NCI-H128 (cell line): ENCODE measurements at regions not wholly inside any gene's neighbourhood (a gene's known extent, or its start where the extent isn't known, plus 50 kb on each side); places are given as distances from the start of the nearest gene placed in this dataset.
"Not testable (repeated sequence)": the region's sequence is repeated elsewhere in the genome, so short reads cannot be mapped to it uniquely, and the experiment has no call there.

Experiments
- DNase-seq: peaks from one replicate; lab custom pipeline; 2025; ENCODE audit not compliant: unreplicated experiment; lab: John Stamatoyannopoulos, UW

DNA sequence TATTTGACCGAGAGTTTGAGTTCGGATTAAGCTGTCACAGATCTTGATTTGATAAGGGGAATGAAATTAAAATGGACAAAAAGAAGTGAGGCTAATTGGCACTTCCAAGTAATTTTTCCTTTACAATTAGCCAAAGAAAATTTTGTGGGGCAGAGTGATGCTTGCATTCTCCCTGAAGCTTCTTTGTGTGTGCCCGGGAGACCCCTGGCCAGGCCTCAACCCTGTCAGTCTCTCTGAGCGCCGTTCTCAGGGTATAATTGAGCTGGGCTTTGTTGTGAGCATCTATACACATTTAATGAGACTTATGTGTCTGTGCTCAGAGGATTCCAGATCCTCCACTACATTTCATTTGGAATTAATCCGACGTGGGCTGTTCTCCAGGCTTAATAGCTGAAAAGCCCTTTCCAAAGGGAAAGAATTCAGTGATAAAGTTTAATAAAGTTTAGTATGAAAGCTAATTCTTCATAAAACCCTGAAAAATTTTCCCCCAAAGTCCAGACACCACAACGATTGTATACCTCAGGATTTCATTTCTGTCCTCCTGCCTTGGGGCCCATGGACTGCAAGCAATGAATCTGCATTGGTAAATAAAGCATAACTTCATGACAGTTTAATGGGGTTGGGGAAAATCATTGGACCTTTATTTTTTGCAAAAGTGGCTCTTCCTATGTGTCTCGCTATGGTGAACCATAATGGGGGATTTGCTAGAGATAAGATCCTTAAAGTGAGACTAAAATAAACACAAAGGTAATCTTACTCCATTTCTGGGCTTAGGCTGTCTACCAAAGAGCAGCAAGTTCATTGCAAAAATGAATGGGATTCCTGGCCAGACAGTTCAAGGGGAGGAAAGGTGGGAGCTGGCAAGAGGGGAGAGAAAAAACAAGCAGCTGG lies 292.6 kb downstream of the C12orf75 start:
- no peak for DNase-seq

DNA sequence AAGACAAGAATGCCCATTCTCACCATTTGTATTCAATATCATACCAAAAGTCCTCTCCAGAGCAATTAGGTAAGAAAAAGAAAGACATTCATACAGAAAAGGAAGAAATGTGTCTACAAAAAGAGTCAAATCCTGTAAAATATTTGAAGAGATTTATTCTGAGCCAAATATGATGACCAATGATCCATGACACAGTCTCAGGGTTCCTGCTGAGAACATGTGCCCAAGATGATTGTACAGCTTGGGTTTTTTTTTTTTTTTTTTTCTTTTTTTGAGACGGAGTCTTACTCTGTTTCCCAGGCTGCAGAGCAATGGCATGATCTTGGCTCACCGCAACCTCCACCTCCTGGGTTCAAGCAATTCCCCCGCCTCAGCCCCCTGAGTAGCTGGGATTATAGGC lies 296.2 kb downstream of the C12orf75 start:
- no peak for DNase-seq

DNA sequence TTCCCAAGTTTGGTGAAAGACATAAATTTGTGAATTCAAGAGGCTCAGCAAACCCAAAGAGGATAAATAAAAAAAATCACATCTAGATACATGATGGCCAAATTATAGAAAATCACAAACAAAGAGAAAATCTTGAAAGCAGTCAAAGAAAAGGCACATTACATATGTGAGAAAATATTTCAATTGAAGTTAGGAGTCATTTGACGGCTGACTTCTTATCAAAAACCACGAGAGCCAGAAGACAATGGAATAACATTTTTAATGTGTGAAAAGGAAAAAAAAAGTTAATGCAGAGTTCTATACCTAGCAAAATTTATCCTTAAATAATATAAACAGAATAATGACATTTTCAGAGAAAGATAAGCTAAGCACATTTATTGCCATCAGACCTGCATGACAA lies 307.0 kb downstream of the C12orf75 start:
- no peak for DNase-seq

DNA sequence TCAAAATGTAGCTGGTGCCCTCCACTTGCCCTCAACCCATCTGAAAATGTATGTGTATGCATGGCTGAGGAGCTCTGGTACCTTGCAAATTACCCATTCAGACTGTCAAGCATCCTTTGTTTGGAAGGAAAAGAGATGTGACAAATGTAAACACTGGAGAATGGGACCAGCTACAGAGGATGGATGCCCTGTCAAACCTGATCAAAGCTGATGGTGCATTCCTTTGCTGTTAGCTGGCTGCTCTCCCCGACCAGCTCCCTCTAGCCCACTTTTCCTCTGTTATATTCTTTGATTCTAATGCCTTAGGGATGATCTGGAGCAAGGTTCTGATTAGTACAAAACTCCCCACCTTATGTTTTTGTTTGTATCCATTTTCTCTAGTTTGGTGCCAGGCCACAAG lies 310.3 kb downstream of the C12orf75 start:
- DNase-seq, result no peak

DNA sequence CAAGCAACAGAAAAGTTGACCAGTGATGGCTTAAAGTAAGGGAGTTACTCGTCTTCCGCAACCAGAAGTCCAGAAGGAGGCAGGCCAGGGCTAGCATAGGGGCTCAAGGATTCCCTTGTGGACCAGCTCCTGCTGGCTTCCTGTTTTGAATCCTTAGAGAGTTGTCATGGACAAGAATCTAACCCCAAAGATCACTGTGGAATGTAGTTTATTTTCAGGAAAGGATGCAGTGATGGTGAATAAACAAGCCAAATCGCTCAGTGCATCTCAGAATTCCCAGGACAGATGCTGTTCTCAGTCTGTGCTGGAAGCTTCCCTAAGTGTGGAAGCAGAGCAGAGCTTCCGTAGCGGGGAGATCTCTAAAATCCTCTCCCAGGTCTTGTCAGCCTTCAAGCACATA lies 311.3 kb downstream of the C12orf75 start:
- no peak for DNase-seq

DNA sequence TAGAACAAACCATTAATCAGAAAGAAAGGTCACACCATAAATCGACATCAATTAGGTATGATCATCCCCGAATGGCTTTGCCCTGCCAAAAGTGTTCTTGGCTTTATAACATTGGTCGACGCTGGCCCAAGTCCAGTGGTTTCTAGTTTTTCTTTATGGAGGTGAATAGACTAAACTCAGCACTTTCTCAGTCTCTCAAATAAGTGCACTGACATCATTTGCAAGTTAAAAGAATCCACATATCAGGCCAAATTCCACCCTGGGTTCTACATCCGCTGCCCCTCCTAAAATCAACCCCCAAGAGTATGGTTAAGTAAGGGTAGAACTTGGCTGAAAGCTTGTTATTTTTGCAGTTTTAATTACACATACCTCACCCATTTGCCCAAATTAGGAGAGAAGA lies 314.3 kb downstream of the C12orf75 start:
- no peak for DNase-seq

DNA sequence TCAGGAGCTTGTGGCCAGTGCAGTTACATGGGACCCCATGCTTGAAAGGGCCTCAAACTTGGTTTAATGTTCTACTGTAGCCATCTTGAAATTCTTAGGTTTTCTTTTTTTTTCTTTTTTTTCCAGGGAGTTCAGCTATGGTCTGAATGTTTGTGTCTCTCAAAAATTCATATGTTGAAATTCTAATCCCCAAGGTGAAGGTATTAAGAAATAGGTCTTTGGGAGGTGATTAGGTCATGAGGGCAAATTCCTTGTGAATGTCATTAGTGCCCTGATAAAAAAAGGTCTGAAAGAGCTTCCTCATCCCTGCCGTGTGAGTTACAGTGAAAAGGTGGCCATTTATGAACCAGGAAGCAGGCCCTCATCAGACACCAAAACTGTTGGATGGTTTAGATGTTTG lies 324.1 kb downstream of the C12orf75 start:
- DNase-seq, result no peak

DNA sequence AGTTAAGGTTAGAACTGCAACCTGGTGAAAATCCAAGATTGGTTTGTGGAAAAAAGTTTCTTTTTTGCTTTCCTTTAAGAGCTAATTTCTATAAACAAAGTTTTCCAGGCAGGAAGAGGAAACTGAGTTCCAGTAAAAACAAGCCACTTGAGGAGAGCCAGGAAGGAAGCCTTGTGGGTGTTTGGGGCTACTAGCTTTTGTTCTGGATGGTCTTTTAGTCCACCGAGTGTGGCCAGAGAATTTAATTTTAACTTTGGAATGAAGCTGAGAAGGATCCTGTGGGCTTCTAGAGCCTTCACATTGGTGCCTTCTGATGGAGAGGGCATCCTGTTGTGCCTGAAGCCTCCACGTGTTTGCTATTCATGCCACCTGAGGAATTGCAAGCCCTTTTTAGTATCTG lies 327.9 kb downstream of the C12orf75 start:
- DNase-seq, result no peak

DNA sequence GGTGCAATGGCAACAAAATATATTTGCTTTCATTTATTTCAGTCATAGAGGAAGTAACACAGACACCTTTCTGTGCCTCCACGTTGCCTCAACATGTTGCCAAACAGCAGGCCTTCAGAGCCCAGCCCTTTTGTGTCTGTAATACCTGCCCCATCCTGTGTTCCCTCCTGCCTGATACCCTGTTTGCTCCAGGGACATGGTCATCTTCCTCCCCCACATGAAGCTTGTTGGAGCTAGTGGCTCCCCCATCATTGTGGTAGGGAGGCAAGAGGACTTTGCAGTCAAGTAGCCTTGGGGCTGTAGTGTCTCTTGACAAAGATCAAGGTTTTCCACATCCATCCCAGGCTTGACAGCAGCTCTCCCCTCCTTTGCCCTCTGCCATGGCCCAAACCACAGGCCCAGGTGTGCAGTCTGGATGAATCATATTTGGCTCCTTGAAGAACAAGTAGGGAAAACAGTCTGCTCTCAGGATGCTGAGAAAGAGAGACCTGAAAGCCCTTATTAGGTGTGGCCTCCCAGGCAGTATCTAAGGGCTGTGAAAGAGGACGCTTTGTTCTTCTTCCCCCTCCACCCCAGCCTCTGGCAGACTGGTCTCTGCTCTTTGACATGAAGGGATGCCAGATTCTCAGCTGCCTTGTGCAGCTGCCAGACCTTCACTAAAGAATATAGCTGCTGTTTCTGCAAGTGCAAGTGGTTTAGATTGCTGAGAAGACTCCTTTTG lies 329.0 kb downstream of the C12orf75 start:
- DNase-seq, result no peak

DNA sequence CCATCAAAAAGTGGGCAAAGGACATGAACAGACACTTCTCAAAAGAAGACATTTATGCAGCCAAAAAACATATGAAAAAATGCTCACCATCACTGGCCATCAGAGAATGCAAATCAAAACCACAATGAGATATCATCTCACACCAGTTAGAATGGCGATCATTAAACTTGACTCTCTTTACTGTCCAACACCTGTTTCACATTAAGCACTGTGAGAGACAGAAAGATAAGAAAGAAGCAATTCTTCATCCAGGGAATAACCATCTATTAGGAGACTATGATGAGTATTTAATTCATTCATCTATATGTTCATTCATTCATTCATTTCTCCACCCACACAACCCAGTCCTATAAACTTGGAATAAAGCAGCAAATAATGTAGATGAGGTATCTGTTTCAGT lies 334.3 kb downstream of the C12orf75 start:
- DNase-seq, result not testable (repeated sequence)

DNA sequence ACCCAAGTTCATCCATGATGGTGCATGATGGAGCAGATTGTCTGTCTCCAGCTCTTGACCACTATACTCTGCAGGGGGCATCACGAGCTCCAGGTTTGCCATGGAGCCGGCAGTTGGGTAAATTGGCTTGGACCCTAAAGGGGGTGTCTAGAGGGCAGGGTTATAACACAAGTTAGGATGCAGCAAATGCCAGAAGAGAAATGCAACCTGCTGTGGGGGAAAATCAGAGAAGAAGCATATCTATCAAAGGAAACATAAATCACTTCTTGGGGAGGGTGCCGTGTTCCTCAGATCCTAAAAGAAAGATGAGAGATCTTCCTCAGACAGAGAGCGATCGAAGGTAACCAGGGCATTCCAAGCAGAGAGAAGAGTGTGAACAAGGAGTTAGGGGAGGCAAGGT lies 334.9 kb downstream of the C12orf75 start:
- no peak for DNase-seq

DNA sequence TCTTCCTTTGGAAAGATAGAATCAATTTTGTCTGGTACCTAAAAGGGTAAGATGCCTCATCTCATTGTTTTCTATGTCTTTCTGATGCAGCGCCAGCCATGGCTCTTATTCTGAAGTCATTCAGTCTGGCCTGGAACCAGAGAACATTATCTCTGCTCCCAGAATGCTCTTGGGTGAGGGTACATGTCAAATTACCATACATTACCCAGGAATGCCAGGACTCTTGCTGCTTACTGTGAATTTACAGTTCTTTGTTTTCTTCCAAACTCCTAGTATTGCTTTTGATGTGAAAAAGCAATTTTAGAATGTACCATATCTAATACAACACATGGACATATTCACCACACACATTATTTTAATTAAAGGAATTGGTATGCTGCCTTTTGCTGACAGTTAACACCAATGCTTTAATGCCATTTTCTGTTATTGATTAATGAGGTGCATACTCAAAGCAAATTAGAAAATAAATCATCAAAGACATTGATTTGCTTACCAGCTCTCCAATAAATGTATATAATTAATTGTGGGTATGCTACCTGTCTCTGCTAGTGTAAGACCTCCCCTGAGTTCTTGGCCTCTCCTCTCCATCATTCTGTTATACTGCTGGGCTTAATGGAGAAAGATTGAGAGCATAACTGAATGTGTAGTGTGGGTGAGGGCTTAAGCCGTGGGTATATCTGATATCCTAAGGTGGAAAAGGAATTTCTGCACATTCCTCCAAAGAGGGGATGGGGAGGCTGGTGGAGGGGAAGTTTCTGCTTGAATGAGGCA lies 337.7 kb downstream of the C12orf75 start:
- no peak for DNase-seq

DNA sequence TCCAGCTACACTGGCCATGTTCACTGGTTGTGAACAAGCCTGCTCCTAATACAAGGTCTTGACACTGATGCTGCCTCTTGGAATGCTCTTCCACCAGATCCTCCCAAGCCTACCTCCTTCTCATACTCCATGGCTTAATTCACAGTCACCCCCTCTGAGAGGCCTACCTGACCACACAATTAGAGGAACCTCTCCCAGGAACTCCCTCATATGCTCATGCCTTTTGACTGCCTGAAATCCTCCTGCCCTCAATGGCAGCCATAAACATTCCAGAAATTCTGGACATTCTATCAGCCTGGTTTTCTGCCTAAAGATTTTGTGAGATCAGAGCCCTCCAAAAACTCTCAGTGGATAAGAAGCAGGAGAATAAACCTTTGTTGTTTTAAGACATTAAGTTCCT lies 340.2 kb downstream of the C12orf75 start:
- no peak for DNase-seq

DNA sequence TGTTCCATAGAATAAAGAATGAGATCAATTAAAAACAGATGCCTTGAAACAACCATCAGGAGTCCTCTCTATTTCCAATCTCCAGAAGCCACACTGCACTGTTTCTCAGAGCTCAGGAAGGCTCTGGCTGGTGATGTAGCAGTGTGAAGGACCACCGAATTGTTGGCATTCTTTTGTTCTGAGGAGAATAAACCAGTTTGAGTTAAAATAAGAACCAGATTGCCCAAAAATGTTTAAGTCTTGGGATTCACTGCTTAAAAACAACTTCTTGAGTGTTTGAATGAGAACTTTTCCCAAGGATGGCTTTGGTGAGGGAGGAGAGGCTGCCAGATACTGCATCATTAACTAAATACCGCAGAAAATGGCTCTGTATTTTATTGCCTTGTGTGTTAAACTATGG lies 341.2 kb downstream of the C12orf75 start:
- no peak for DNase-seq

DNA sequence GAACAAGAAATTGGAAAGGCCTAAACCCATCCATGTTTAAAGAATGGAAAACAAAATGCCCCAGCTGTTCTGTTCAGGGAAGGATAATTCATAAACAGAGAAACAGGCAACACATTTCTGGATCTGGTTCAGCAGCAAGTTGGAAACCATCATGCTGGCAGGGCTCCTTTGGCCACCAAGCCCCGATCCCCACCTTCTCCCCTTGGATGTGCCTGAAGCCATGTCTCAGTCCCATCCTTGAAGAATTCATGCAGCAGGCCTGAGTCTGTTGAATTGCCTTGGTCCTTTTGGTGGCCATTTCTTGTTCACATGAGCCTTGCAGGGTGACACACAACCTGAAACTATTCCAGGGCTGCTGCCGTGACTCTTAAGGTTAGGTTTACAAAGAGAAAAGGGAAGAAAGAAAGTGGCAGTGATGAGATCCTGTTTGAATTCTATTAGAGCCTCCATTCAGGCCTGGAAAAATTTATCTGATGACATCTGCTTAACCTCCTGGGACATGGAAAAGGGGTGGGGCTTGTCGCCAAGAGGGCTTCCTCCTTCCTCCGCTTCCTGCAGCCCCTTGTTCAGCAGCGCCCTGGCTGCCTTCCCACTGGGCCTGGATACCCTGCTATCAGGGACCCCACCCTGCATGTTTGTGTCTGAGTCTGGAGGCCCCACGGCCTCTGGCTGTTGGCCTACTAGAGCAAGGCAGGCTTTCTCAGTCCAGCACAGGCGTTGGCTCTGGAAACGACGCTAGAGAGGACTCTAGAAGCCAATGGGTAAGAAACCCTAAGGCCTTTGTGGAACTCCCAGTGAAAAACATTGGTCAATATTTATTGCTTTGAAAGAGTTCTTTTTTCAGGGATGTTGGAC lies 341.9 kb downstream of the C12orf75 start:
- DNase-seq, result no peak

DNA sequence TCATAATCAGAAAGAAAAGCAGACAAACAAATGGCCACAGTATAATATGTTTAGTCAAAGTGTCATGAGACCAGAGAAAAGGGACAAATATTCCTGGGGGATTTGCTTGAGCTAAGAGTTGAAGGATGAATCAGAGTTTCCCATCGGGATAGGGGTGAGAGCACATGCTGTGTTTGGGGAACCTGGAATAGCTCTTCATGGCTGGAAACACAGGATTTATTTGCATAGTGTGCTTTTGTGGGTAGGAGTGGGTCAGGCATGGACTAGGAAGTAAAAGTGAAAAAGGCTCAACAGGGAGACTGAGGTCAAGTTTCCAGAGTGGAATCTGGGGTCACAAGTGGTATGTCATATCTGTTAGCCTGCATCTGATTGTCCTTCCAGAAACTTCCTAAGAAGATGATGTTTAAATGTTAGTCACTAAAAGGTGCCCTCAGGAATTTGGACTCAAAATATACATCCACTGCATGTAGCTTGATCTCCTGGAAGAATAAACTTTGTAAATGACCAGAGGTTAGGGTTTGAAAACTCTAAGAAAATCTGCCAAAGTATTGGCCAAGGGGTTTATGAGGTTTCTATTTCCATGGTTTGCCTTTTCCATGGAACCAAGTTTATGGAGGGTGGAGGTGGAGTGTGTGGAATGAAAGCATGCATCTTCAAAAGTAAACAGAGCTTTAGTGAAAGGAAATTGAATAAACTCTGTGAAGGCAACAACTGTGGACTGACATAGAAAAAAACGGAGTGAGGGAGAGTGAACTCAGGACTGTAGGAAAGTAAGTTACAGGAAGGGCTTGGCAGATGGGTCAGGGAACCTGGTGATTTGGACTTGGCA lies 344.6 kb downstream of the C12orf75 start:
- DNase-seq, result no peak

DNA sequence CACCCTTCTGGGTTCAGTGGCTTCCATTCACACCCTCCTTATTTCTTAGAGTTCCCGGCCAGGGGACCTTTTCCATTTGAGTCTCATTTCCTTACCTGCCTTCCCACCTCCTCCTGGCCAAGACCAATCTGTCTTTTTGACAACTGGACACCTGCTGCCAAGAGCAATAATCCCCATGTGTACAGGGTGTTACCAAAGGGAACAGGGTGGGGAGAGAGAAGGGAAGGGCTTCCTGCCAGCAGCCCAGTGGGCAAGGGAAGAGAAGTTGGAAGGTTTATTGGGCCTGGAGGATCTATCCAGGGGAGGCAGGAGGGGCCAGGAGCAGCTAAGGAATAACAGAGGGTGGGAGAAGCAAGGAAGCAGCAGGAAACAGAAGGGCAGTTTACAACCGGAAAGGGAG lies 346.2 kb downstream of the C12orf75 start:
- no peak for DNase-seq

DNA sequence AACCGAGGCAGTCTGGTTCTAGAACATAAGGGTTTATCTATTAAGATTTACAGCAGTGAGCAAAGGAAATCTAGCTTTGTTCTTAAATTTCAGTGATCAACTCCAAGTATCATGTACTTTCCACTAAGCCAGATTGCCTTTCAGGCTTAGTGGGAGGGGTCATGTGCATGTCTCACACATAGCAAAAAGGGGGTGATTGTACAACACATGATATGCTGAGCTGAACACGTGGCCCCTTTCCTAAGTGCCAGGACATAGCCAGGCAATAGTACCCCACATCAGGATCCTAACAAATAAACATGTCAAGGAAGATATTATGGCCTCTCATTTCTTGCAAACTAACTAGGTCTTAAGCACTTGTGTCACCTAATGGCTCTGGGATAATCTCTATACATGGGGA lies 347.2 kb downstream of the C12orf75 start:
- DNase-seq, result no peak

DNA sequence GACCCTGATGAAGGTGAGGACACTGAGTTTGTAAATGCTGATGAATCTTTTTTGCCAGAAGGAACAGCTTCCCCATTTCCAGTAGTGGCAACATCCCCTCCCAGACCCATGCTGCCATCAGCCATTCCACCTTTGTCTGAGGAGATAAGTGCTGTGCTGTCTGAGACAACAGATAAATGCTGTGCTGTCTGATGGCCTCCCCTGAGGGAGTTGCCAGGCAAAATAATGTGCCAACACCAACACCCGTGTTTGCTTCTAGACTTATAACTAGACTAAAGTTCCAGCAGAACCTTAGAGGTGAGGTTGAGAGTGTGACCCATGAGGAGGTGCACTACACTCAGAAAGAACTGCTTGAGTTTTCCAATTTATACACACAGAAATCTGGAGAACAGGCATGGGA lies 349.5 kb downstream of the C12orf75 start:
- no peak for DNase-seq

DNA sequence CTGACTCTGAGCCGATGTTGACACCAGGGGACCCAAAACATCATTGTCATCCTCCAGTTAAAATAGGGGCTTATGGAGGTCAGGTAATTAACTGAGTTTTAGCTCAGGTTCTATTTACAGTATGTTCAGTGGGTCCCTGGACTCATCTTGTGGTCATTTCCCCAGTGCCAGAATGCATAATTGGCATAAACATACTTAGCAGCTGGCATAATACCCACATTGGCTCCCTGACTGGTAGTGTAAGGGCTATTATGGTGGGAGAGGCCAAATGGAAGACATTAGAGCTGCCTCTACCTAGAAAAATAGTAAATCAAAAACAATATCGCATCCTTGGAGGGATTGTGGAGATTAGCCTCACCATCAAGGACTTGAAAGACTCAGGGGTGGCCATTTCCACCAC lies 350.9 kb downstream of the C12orf75 start:
- no peak for DNase-seq
